Uterus (tissue), 3 donors: ENCODE measurements at regions not wholly inside any gene's neighbourhood (a gene's known extent, or its start where the extent isn't known, plus 50 kb on each side); places are given as distances from the start of the nearest gene placed in this dataset.

ENCODE experiments used
- DNase-seq, 2 donors: peaks; one replicate each; pipeline ENCODE4 v3.0.0-alpha.2; 2019 to 2020
- H3K27ac ChIP-seq, 2 donors: fragments of 200-600 bp; sonication (generic); 1 replicate in 1 of 2; 2 replicates in 1 of 2; pipeline ENCODE4 v1.5.1; 2016 to 2018
- H3K27me3 ChIP-seq, 2 donors: fragments of 200-600 bp; sonication (generic); one replicate each; pipeline ENCODE4 v1.5.1; 2018 to 2019; ENCODE audit warnings: control low read depth in 1 of 2
- H3K36me3 ChIP-seq, 2 donors: fragments of 200-600 bp; sonication (generic); one replicate each; pipeline ENCODE4 v1.5.1; 2019; ENCODE audit warnings: control low read depth in 1 of 2
- H3K4me1 ChIP-seq, 2 donors: fragments of 200-600 bp; sonication (generic); one replicate each; pipeline ENCODE4 v1.5.1; 2018 to 2019; ENCODE audit warnings: control low read depth in 1 of 2
- H3K4me3 ChIP-seq, 2 donors: fragments of 200-600 bp; sonication (generic); 1 replicate in 1 of 2; 2 replicates in 1 of 2; pipeline ENCODE4 v1.5.1; 2018 to 2019; ENCODE audit warnings: mild to moderate bottlenecking in 1 of 2
- H3K9me3 ChIP-seq, 2 donors: fragments of 200-600 bp; sonication (generic); one replicate each; pipeline ENCODE4 v1.5.1; 2019; ENCODE audit warnings: control low read depth in 1 of 2
- POLR2A ChIP-seq, 2 donors: fragments of 450-650 bp; IDR thresholded peaks; one replicate each; pipeline ENCODE4 v1.6.1; 2016; ENCODE audit warnings: antibody characterized with exemption in 2 of 2, mild to moderate bottlenecking in 1 of 2, moderate library complexity in 1 of 2
- intact Hi-C: fragments of 100-400 bp; cut with DNase I; formaldehyde crosslinking; loops from one replicate; pipeline ENCODE4 v1.15.1; 2023; ENCODE audit warnings: low total_unique reads
- TF ChIP-seq, protein P1 (sequence below), 4 experiments: fragments of 200-600 bp in 2 of 4; fragments of 450-650 bp in 2 of 4; sonication (generic) in 2 of 4; IDR thresholded peaks; one replicate each; pipeline ENCODE4 v1.5.1; 2016 to 2019; ENCODE audit warnings: antibody characterized with exemption in 4 of 4, mild to moderate bottlenecking in 2 of 4, moderate library complexity in 1 of 4
- donor health status: DM: yes; HTN: yes; CAD: no.

DNA sequence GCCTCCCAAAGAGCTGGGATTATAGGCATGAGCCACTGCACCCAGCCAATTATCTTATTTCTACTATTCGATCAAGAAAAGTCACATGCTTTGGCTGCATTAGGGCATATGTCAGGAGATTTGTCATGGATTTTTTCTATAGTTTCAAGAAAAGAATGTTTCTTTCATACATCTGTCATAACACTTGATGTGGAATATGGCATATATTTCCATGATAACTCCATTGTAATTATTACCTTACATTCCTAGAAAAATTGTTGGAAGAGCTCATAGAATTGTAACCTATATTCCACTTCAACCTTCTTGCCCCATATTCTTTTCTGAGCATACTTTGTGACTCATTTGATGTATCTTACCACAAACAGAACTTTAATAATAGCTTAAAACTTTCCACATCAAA is 740.9 kb upstream of the FLRT2 start:
- intact Hi-C loops: no loop called here
- no peaks in the 10 kb centered on the region for H3K27me3 ChIP-seq
- TF ChIP-seq, protein P1, sequence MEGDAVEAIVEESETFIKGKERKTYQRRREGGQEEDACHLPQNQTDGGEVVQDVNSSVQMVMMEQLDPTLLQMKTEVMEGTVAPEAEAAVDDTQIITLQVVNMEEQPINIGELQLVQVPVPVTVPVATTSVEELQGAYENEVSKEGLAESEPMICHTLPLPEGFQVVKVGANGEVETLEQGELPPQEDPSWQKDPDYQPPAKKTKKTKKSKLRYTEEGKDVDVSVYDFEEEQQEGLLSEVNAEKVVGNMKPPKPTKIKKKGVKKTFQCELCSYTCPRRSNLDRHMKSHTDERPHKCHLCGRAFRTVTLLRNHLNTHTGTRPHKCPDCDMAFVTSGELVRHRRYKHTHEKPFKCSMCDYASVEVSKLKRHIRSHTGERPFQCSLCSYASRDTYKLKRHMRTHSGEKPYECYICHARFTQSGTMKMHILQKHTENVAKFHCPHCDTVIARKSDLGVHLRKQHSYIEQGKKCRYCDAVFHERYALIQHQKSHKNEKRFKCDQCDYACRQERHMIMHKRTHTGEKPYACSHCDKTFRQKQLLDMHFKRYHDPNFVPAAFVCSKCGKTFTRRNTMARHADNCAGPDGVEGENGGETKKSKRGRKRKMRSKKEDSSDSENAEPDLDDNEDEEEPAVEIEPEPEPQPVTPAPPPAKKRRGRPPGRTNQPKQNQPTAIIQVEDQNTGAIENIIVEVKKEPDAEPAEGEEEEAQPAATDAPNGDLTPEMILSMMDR (IDR thresholded peaks at IDR 0.05): no peak
- TF ChIP-seq POLR2A (IDR thresholded peaks at IDR 0.05): no peak
- no peaks in the 10 kb centered on the region for H3K4me1 ChIP-seq
- H3K4me3 ChIP-seq: no peak overlapping the region
- H3K36me3 ChIP-seq: no peaks in the 10 kb centered on the region
- no peak for DNase-seq
- no peaks in the 10 kb centered on the region for H3K9me3 ChIP-seq
- H3K27ac ChIP-seq: no peak overlapping the region

DNA sequence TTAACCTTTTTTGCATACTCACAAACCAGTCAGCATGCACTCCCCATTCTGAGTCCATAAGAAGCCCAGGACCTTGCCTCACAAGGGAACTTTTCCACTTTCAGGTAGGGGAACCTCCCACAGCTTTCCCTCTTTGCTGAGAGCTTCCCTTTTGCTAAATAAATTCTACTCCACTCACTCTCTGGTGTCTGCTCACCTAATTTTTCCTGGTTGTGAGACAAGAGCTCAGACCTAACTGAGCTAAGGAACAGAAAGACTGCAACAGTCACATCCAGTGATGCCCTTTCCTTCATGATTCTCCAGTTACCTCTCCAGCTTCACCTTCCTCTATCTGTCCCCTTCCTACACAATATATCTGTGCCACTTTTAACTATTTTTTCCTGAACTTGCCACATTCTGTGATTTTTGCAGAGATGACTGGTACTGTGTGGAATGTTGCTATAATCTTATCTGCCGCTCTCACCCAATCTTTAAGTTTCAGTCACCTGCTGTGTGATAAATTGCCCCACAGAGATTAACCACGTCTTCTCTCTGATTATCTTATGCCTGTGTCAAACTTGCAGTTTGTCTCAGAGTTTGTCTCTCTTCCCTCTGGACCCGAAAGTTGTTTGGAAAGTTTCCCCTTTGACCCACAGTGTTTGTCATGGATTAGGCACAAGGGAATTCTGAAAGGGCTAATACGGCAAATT is 737.1 kb upstream of the FLRT2 start:
- Histone ChIP-seq H3K27me3 (no peaks in the 10 kb centered on the region), H3K27ac (no peak overlapping the region), H3K36me3 (no peaks in the 10 kb centered on the region), H3K9me3 (no peaks in the 10 kb centered on the region), H3K4me1 (no peaks in the 10 kb centered on the region), H3K4me3 (no peak overlapping the region)
- no peak for DNase-seq
- TF ChIP-seq, protein P1 (IDR thresholded peaks at IDR 0.05): no peak
- no peak for TF ChIP-seq POLR2A (IDR thresholded peaks at IDR 0.05)
- intact Hi-C loops: no loop called here

DNA sequence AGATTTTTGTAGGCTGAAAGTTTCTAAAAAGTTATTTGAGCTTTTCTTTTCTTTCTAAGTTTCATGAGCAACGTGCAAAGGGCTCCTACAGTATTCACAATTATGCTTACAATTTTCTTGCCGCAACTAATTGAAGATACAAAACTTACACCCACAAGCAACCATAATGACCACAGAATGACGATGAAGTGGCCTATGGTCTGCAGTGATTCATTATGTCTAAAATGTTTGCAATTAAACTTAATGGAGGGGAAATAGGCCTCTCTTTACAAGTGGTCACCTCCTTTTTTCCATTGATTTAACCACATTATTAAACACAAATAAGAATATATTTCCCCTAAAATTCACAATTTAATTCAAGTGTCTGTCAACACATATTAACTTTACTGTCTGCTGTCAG is 732.6 kb upstream of the FLRT2 start:
- no peak for DNase-seq
- Histone ChIP-seq H3K27ac (no peak overlapping the region), H3K27me3 (no peaks in the 10 kb centered on the region), H3K9me3 (no peaks in the 10 kb centered on the region), H3K4me3 (no peak overlapping the region), H3K36me3 (no peaks in the 10 kb centered on the region), H3K4me1 (no peaks in the 10 kb centered on the region)
- intact Hi-C loops: no loop called here
- TF ChIP-seq, protein P1 (IDR thresholded peaks at IDR 0.05): no peak
- no peak for TF ChIP-seq POLR2A (IDR thresholded peaks at IDR 0.05)

DNA sequence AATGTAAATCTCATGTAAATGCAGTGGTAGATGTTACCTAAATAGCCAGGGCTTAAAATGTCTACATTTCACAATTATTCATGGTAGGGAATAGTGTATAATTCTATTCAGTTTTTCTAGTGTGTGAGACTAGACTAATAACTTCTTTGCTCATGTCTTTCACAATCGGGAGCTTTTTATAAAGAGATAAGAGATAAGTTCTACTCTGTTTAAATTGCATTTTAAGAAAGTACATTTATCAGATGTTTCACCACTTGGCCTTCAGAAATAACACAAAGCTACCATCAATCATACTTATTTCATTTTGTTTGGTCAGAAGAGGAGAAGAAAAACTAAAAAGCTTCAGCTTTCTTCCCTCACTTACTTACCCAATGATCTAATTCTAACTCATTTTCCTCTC is 725.5 kb upstream of the FLRT2 start:
- Histone ChIP-seq H3K4me3 (no peak overlapping the region), H3K27ac (no peak overlapping the region), H3K27me3 (no peaks in the 10 kb centered on the region), H3K9me3 (no peaks in the 10 kb centered on the region), H3K36me3 (no peaks in the 10 kb centered on the region), H3K4me1 (no peaks in the 10 kb centered on the region)
- DNase-seq: no peak
- TF ChIP-seq, protein P1 (IDR thresholded peaks at IDR 0.05): no peak
- TF ChIP-seq POLR2A (IDR thresholded peaks at IDR 0.05): no peak
- intact Hi-C loops: no loop called here

DNA sequence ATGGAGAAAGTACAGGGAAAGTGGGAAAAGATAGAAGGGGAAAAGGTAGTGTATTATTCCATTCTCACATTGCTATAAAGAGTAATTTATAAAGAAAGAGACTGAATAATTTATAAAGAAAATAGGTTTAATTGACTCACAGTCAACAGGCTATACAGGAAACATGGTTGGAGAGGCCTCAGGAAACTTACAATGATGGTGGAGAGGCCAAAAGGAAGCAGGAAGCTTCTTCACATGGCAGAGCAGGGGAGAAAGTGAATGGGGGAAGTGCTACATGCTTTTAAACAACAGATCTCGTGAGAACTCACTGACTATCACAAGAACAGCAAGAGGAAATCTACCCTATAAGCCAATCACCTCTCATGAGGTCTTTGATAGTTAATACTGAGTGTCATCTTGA is 725.0 kb upstream of the FLRT2 start:
- Histone ChIP-seq H3K9me3 (no peaks in the 10 kb centered on the region), H3K36me3 (no peaks in the 10 kb centered on the region), H3K27me3 (no peaks in the 10 kb centered on the region), H3K4me1 (no peaks in the 10 kb centered on the region), H3K27ac (no peak overlapping the region), H3K4me3 (no peak overlapping the region)
- TF ChIP-seq, protein P1 (IDR thresholded peaks at IDR 0.05): no peak
- TF ChIP-seq POLR2A (IDR thresholded peaks at IDR 0.05): no peak
- intact Hi-C loops: no loop called here
- DNase-seq: no peak
